HUES6 (cell line): ENCODE measurements at regions not wholly inside any gene's neighbourhood (a gene's known extent, or its start where the extent isn't known, plus 50 kb on each side); places are given as distances from the start of the nearest gene placed in this dataset.
A peak's percentile ranks its signal among the peaks of the same experiment; 100 is the strongest.

Source experiments
- H3K27ac ChIP-seq: 2 replicates; pipeline ENCODE4 v1.7.0; 2013; ENCODE audit warnings: low read depth, mild to moderate bottlenecking, low read length, inconsistent platforms
- H3K27me3 ChIP-seq: 2 replicates; pipeline ENCODE4 v1.6.1; 2013; ENCODE audit warnings: low read length; ENCODE audit not compliant: control insufficient read depth, insufficient read depth
- H3K36me3 ChIP-seq: 2 replicates; pipeline ENCODE4 v1.6.1; 2013; ENCODE audit warnings: low read length; ENCODE audit not compliant: control insufficient read depth, insufficient read depth
- H3K4me1 ChIP-seq: 2 replicates; pipeline ENCODE4 v1.6.1; 2013; ENCODE audit warnings: low read length; ENCODE audit not compliant: control insufficient read depth, insufficient read depth
- H3K4me3 ChIP-seq: 2 replicates; pipeline ENCODE4 v1.5.1; 2013; ENCODE audit warnings: low read depth, low read length
- H3K9ac ChIP-seq: one replicate; pipeline ENCODE4 v1.6.1; 2013; ENCODE audit warnings: mild to moderate bottlenecking, low read length
- H3K9me3 ChIP-seq: 2 replicates; pipeline ENCODE4 v1.6.1; 2013; ENCODE audit warnings: low read depth, low read length; ENCODE audit not compliant: control insufficient read depth, insufficient read depth

GRCh38 chr14:53355581-53356112, 202.5 kb upstream of the DDHD1 start:
- Histone ChIP-seq H3K4me1 (peaks cover 33% of the 10 kb centered on the region), H3K27me3 (no peaks in the 10 kb centered on the region), H3K9me3 (peaks cover 7% of the 10 kb centered on the region; the same call in 1 of the 2 replicates), H3K27ac (peak overlapping the region; percentile 92), H3K4me3 (peak overlapping the region; percentile 14; the same call in 1 of the 2 replicates), H3K9ac (peak overlapping the region; percentile 78), H3K36me3 (no peaks in the 10 kb centered on the region)

- H3K9me3 ChIP-seq, result no peaks in the 10 kb centered on the region
- no peak overlapping the region for H3K4me3 ChIP-seq
- H3K9ac ChIP-seq, result peak overlapping the region; percentile 78
- H3K4me1 ChIP-seq, result peaks cover 33% of the 10 kb centered on the region
- peak overlapping the region; percentile 90; the same call in 1 of the 2 replicates for H3K27ac ChIP-seq
- no peaks in the 10 kb centered on the region for H3K27me3 ChIP-seq
- no peaks in the 10 kb centered on the region for H3K36me3 ChIP-seq
These were observed 201.2 kb upstream of the DDHD1 start for GRCh38 chr14:53354336-53354735.

- H3K9ac ChIP-seq, result no peak overlapping the region
- H3K4me1 ChIP-seq, result peaks cover 24% of the 10 kb centered on the region
- no peak overlapping the region for H3K4me3 ChIP-seq
- H3K36me3 ChIP-seq, result no peaks in the 10 kb centered on the region
- H3K27me3 ChIP-seq, result no peaks in the 10 kb centered on the region
- no peak overlapping the region for H3K27ac ChIP-seq
- H3K9me3 ChIP-seq, result no peaks in the 10 kb centered on the region
These were observed 197.7 kb upstream of the DDHD1 start for GRCh38 chr14:53350866-53351265.

- Histone ChIP-seq H3K27me3 (no peaks in the 10 kb centered on the region), H3K4me1 (peaks cover 21% of the 10 kb centered on the region), H3K36me3 (no peaks in the 10 kb centered on the region), H3K9ac (no peak overlapping the region), H3K9me3 (no peaks in the 10 kb centered on the region), H3K4me3 (no peak overlapping the region), H3K27ac (no peak overlapping the region)
These were observed 197.3 kb upstream of the DDHD1 start for GRCh38 chr14:53350429-53350828.

- H3K4me1 ChIP-seq, result 0 out of 2 replicates have a peak, but pooled peaks cover 2% of the 10 kb centered on the region
- H3K4me3 ChIP-seq, result no peak overlapping the region
- H3K27me3 ChIP-seq, result no peaks in the 10 kb centered on the region
- no peaks in the 10 kb centered on the region for H3K36me3 ChIP-seq
- H3K9me3 ChIP-seq, result no peaks in the 10 kb centered on the region
- no peak overlapping the region for H3K27ac ChIP-seq
- H3K9ac ChIP-seq, result no peak overlapping the region
These were observed 193.9 kb upstream of the DDHD1 start for GRCh38 chr14:53346988-53347387.

GRCh38 chr14:53341324-53341723, 188.2 kb upstream of the DDHD1 start:
- Histone ChIP-seq H3K27ac (no peak overlapping the region), H3K4me3 (no peak overlapping the region), H3K9ac (no peak overlapping the region), H3K36me3 (no peaks in the 10 kb centered on the region), H3K4me1 (peaks cover 11% of the 10 kb centered on the region), H3K27me3 (no peaks in the 10 kb centered on the region), H3K9me3 (no peaks in the 10 kb centered on the region)

GRCh38 chr14:53338192-53338591, 185.1 kb upstream of the DDHD1 start:
- Histone ChIP-seq H3K27me3 (no peaks in the 10 kb centered on the region), H3K9me3 (no peaks in the 10 kb centered on the region), H3K36me3 (no peaks in the 10 kb centered on the region), H3K4me3 (no peak overlapping the region), H3K27ac (no peak overlapping the region), H3K4me1 (peaks cover 11% of the 10 kb centered on the region), H3K9ac (no peak overlapping the region)

GRCh38 chr14:53336729-53337128, 183.6 kb upstream of the DDHD1 start:
- Histone ChIP-seq H3K4me3 (no peak overlapping the region), H3K9me3 (no peaks in the 10 kb centered on the region), H3K27ac (no peak overlapping the region), H3K27me3 (no peaks in the 10 kb centered on the region), H3K9ac (no peak overlapping the region), H3K4me1 (peaks cover 9% of the 10 kb centered on the region), H3K36me3 (no peaks in the 10 kb centered on the region)

GRCh38 chr14:53333809-53334208, 180.7 kb upstream of the DDHD1 start:
- Histone ChIP-seq H3K36me3 (no peaks in the 10 kb centered on the region), H3K27ac (no peak overlapping the region), H3K4me1 (peaks cover 3% of the 10 kb centered on the region; the same call in 1 of the 2 replicates), H3K9ac (no peak overlapping the region), H3K9me3 (no peaks in the 10 kb centered on the region), H3K27me3 (no peaks in the 10 kb centered on the region), H3K4me3 (no peak overlapping the region)

GRCh38 chr14:53331921-53332320, 178.8 kb upstream of the DDHD1 start:
- no peak overlapping the region for H3K27ac ChIP-seq
- peaks cover 18% of the 10 kb centered on the region for H3K4me1 ChIP-seq
- no peak overlapping the region for H3K9ac ChIP-seq
- H3K4me3 ChIP-seq, result no peak overlapping the region
- H3K27me3 ChIP-seq, result no peaks in the 10 kb centered on the region
- H3K36me3 ChIP-seq, result no peaks in the 10 kb centered on the region
- H3K9me3 ChIP-seq, result no peaks in the 10 kb centered on the region

- Histone ChIP-seq H3K27me3 (no peaks in the 10 kb centered on the region), H3K36me3 (no peaks in the 10 kb centered on the region)
These were observed 178.1 kb upstream of the DDHD1 start for GRCh38 chr14:53331247-53331646.

GRCh38 chr14:53330441-53330840, 177.3 kb upstream of the DDHD1 start:
- Histone ChIP-seq H3K9ac (no peak overlapping the region), H3K36me3 (no peaks in the 10 kb centered on the region), H3K27ac (no peak overlapping the region), H3K4me1 (peaks cover 18% of the 10 kb centered on the region), H3K4me3 (no peak overlapping the region), H3K27me3 (no peaks in the 10 kb centered on the region), H3K9me3 (no peaks in the 10 kb centered on the region)

More at GRCh38 chr14:53331247-53331646, 178.1 kb upstream of the DDHD1 start:
- Histone ChIP-seq H3K27ac (no peak overlapping the region), H3K9ac (no peak overlapping the region), H3K4me1 (peaks cover 18% of the 10 kb centered on the region), H3K4me3 (no peak overlapping the region), H3K9me3 (no peaks in the 10 kb centered on the region)
